ENCODE measurements at regions not wholly inside any gene's neighbourhood (a gene's known extent, or its start where the extent isn't known, plus 50 kb on each side); places are given as distances from the start of the nearest gene placed in this dataset.

GRCh38 chr3:72093992-72094334, 309.0 kb upstream of the PROK2 start:
- no peak overlapping the region for H3K4me3 ChIP-seq
- DNase-seq: no peak
- no peak for TF ChIP-seq CTCF (IDR thresholded peaks at IDR 0.05)
- intact Hi-C loops (cut with DNase I): no loop called here
- no peaks in the 10 kb centered on the region for H3K27me3 ChIP-seq (ENCODE audit: low read depth)
- no peaks in the 10 kb centered on the region for H3K4me1 ChIP-seq
- ATAC-seq: no peak
- no peak overlapping the region for H3K27ac ChIP-seq
- no peaks in the 10 kb centered on the region for H3K36me3 ChIP-seq
- H3K9me3 ChIP-seq: no peaks in the 10 kb centered on the region

- H3K27ac ChIP-seq: no peak overlapping the region
- no peaks in the 10 kb centered on the region for H3K27me3 ChIP-seq (ENCODE audit: low read depth)
- H3K4me1 ChIP-seq: no peaks in the 10 kb centered on the region
- no peak overlapping the region for H3K4me3 ChIP-seq
- no peaks in the 10 kb centered on the region for H3K9me3 ChIP-seq
- no peaks in the 10 kb centered on the region for H3K36me3 ChIP-seq
- intact Hi-C loops (cut with DNase I): no loop called here
- TF ChIP-seq CTCF (IDR thresholded peaks at IDR 0.05): no peak
- ATAC-seq (no peak), DNase-seq (no peak)
These were observed 308.5 kb upstream of the PROK2 start for GRCh38 chr3:72093270-72093991.

GRCh38 chr3:72092778-72093177, 307.8 kb upstream of the PROK2 start:
- intact Hi-C loops (cut with DNase I): no loop called here
- Histone ChIP-seq H3K9me3 (no peaks in the 10 kb centered on the region), H3K27ac (no peak overlapping the region), H3K4me1 (no peaks in the 10 kb centered on the region), H3K27me3 (ENCODE audit: low read depth) (no peaks in the 10 kb centered on the region), H3K36me3 (no peaks in the 10 kb centered on the region), H3K4me3 (no peak overlapping the region)
- no peak for TF ChIP-seq CTCF (IDR thresholded peaks at IDR 0.05)
- DNase-seq: no peak
- no peak for ATAC-seq

- H3K36me3 ChIP-seq: no peaks in the 10 kb centered on the region
- no peak overlapping the region for H3K27ac ChIP-seq
- H3K4me3 ChIP-seq: no peak overlapping the region
- H3K27me3 ChIP-seq (ENCODE audit: low read depth): no peaks in the 10 kb centered on the region
- intact Hi-C loops (cut with DNase I): no loop called here
- no peaks in the 10 kb centered on the region for H3K9me3 ChIP-seq
- DNase-seq (no peak), ATAC-seq (no peak)
- peaks cover 6% of the 10 kb centered on the region for H3K4me1 ChIP-seq
- TF ChIP-seq CTCF (IDR thresholded peaks at IDR 0.05): no peak
These were observed 303.6 kb upstream of the PROK2 start for GRCh38 chr3:72088486-72089025.

GRCh38 chr3:72087420-72087819, 302.5 kb upstream of the PROK2 start:
- Histone ChIP-seq H3K27ac (no peak overlapping the region), H3K4me1 (peaks cover 11% of the 10 kb centered on the region), H3K9me3 (no peaks in the 10 kb centered on the region), H3K36me3 (no peaks in the 10 kb centered on the region), H3K27me3 (ENCODE audit: low read depth) (no peaks in the 10 kb centered on the region), H3K4me3 (no peak overlapping the region)
- intact Hi-C loops (cut with DNase I): no loop called here
- no peak for ATAC-seq
- DNase-seq: no peak
- TF ChIP-seq CTCF (IDR thresholded peaks at IDR 0.05): no peak
